H1 (cell line): ENCODE measurements at regions not wholly inside any gene's neighbourhood (a gene's known extent, or its start where the extent isn't known, plus 50 kb on each side); places are given as distances from the start of the nearest gene placed in this dataset.

Experiments used
- E2F6 ChIP-seq: IDR thresholded peaks from 2 replicates; pipeline ENCODE4 v1.6.1; 2012; ENCODE audit warnings: inconsistent platforms
- TAF1 ChIP-seq: IDR thresholded peaks from 2 replicates; pipeline ENCODE4 v1.6.1; 2011; ENCODE audit warnings: mild to moderate bottlenecking, low read depth, low read length

- no peak for TF ChIP-seq E2F6
- no peak for TF ChIP-seq TAF1
Observed at GRCh38 chr14:42090122-42090521, 483.4 kb downstream of the LRFN5 start (continued).
